NCI-H1105 (cell line): ENCODE measurements at regions not wholly inside any gene's neighbourhood (a gene's known extent, or its start where the extent isn't known, plus 50 kb on each side); places are given as distances from the start of the nearest gene placed in this dataset.
A peak's percentile ranks its signal among the peaks of the same experiment; 100 is the strongest.
"Not testable (repeated sequence)": the region's sequence is repeated elsewhere in the genome, so short reads cannot be mapped to it uniquely, and the experiment has no call there.

ENCODE experiments used
- DNase-seq: peaks from one replicate; lab custom pipeline; 2025; lab: John Stamatoyannopoulos, UW

DNA sequence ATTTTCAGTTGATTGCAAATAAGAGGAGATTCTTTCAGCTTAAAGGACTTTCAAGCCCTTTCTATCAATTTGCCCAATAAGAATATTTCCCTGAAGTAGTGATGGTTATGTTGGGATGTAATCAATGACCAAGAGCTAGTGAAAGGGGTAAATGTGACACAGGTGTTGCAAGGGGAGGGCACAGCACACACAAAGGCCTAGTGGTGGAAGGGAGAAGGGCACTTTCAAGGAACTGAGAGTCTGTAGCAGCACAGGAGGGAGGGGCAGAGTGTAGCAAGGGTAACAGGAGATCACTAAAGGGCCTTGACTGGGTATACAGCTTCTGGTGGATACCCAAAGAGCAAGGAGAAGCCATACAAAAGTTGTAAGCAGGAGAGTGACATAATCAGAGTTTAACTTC is 217.8 kb upstream of the ARHGEF26 start:
- no peak for DNase-seq

DNA sequence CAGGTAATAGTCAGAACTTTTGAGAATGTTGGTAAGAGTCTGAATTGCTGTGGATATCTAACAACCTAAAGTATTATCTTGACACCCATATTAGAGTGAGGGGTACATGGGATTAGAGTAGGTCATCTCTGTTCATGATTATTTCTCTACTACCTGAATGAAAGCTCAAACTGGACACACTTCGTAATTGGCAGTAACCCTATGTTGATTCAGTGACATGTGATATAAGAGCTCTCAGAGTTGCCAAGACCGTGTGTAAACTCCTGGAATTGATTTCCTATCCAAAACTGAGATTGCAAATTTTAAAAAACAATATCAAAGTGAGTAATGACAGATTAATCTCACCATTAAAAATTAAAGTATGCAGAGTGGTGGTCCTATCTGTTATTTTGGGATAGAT is 214.8 kb upstream of the ARHGEF26 start:
- DNase-seq, result no peak

DNA sequence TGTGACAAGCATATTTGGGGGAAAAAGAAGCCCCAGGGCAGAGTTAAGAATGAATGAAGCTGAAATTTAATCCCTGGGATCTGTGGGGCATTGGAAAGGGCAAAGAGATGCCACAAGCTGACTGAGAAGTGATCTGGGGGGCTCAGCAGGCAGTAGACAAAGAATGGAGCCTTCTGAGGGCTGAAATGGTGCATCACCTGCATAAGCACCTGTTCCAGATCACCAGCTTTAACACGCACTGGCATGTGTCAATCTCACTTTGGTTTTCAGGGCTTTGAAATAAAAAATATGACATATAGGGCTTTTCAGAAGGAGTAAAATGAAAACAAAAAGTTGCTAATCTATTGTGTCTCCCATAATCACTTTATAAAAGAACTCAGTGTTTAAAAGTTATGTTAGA is 210.8 kb upstream of the ARHGEF26 start:
- DNase-seq, result no peak

DNA sequence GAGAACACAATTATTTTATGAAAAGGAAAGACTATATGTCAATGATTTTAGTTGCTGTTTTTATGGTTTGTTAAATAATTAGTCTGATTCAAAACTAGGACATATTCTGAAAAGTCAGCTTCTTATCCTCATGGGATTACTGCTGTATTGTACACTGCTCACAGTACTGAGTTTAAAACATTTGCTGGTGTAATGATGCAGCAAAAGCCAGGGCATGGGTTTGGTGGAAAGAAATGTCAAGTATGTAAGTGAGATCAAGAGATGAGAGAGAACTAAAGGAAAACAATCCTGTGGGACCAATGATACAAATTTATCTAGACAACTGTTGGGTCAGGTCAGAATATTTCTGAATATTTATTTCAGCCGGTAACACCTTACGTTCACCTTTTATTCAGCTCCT is 210.1 kb upstream of the ARHGEF26 start:
- no peak for DNase-seq

DNA sequence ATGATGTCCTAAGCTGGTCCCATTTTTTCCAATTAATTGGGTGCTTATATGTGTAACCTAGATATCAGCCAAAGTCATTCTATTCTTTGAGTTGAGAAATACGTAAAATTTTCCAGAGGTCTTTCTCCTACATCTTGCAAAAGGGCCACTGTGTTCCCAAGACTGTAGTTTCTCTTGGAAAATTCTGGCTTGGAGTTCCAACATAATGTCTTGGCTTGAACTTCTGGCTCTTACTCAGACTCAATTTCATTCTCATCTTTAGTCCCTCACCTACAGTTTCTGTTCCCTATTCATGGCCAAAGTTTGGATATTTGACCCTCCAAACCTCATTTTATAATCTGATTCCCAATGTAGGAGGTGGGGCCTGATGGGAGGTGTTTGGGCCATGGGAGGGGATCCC is 201.4 kb upstream of the ARHGEF26 start:
- no peak for DNase-seq

DNA sequence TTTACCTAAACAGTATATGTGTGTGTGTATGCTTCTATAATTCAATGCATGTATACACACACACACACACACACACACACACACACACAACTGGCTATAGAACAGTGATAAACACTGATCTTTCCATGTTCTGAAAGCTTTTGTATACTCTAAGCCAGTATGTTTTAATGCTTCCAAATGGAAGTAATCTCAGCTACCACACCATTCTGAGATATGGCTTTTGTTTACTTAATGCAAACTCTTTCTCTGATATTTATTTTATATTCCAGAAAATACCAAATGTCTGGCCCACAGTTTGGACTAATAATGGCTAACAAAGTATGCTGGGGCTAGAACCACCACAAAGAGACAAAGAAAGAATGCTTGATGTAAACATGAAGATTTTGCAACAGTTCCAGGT is 199.4 kb upstream of the ARHGEF26 start:
- no peak for DNase-seq

DNA sequence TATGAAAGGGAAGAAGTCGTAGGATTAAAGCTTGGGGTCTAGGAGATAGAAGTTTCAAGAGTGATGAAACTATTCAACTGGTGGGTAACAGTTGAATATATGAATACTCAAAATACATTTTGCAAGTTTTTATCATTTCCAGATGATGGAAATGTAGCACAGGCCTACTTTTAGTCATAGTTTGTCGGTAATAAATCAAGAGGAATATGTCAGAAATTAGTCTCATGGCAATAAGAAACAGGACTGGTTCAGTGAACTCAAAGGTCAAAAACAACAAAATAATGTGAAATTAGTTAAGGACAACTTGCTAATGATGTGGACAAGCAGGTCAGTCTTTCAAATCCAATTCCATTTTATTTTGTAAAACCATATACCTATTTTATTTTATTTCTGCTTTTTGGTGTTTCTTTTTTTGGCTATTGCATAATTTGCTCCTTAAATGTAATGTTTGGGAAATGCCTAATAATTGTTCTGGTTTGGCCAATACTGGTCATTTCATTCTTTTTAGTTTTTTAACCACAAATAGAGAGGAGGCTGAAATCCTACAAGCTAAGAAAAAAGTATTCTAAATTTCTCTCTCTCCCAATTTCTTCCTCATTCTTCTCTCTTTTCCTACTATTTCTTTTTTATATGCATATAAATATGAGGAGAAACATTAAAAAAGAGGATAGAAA is 195.2 kb upstream of the ARHGEF26 start:
- DNase-seq, result no peak

DNA sequence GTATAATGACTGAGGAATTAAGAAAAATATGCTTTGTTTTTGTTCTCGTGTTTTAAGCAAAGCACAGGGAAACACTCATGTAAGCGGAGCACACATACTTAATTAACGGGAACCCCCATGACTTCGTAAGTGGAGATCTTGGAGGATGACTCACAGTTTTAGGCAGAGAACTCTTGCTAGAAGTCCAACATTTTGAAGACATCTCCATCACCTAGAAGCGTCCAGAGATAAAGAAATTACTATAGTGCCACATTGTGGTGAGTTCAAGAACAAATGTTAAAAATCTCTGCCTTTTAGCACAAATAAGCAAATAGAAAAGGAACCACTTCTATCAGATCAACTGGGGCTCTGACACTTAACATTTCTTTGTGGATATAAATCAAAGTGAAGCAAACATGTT is 194.1 kb upstream of the ARHGEF26 start:
- no peak for DNase-seq

DNA sequence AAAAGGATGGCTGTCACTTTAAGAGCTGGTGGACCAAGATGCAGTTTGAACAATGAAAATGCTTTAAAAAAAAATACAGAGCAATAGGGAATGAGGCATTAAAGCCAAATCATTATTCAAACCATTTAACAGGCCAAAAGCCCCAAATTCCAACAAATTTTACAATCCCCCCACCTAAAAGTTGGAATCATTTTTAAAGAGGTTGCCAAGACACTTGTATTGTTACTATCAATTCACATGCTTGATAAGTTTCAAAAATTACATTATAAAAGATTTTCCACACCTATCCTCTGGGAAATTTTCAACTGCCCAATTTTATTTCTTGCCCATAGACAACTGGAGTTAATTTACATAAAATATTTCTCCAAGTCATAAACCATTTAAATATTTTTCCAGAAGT is 192.3 kb upstream of the ARHGEF26 start:
- no peak for DNase-seq

DNA sequence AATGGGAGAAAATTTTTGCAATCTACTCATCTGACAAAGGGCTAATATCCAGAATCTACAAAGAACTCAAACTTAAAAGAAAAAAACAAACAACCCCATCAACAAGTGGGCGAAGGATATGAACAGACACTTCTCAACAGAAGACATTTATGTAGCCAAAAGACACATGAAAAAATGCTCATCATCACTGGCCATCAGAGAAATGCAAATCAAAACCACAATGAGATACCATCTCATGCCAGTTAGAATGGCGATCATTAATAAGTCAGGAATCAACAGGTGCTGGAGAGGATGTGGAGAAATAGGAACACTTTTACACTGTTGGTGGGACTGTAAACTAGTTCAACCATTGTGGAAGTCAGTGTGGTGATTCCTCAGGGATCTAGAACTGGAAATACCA is 187.7 kb upstream of the ARHGEF26 start:
- DNase-seq, result not testable (repeated sequence)

DNA sequence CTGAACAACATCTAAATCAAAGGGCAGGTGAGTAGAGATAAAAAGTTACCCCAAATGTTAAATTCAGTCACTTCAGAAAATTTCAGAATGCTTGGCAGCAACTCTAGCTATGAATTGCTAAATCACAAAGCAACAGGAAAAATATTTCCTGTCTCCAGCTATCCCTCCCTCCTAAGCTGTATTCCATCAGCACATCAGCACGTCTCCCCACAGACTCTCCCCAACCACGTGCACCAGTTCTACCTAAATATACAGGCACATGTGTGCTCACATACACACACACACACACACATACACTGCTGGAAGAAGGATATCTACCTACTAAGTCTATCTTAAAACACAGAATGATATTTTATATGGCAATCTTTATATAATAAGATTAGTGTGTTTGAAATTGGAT is 177.1 kb upstream of the ARHGEF26 start:
- DNase-seq, result no peak

DNA sequence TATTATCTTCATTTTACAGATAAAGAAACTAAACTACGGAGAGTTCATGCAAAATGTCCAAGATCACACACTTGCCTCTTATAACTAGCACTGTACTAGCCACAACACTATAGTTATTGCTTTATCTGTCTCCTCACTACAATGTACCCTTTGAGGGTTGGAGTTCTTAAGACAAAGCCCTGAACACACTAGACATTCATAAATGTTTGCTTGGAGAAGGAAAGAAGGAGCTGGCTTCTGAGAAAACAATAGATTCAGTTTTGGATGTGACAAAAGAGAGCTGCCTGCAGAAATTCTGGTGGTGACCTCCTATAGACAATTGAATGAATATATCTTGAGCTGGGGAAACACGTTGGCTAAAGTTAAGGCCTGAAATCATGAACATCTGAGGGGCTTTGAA is 169.9 kb upstream of the ARHGEF26 start:
- no peak for DNase-seq

DNA sequence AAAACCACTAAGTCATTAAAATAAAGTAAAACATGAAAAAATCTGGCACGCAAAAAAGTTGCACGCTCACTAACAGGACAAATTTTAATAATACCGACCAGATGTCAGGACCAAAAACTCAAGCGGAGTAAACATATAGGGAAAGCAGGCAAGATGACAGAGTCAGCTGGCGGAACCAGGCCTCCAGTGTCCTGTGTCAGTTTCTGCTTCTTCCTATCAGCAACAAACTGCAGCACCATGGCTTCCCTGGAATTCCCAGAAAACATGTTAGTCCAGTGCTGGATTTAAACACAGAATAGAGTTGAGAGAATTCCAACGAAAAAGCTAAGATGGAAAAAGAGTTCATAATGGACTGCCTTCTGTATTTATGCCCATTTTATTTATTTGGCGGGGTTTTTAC is 169.1 kb upstream of the ARHGEF26 start:
- DNase-seq, result no peak

DNA sequence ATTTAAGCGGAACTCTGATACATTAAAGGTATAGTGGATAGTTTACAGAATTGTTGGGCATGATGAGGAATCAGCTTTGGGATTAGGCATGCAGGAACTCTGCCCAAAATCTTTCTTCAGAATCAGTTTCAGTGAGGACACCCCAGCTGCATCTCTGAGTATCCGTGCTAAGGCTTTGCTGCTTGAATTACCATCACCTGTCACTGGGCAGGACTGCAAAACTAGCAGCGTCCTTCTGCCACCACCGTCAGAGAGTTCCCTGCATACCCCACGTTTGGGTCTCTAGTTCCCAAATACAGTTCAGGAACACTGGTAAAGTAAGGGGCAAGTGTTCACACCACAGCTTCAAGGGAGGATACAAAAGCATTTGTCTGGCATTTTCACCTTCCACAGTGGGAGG is 164.6 kb upstream of the ARHGEF26 start:
- DNase-seq, result no peak

DNA sequence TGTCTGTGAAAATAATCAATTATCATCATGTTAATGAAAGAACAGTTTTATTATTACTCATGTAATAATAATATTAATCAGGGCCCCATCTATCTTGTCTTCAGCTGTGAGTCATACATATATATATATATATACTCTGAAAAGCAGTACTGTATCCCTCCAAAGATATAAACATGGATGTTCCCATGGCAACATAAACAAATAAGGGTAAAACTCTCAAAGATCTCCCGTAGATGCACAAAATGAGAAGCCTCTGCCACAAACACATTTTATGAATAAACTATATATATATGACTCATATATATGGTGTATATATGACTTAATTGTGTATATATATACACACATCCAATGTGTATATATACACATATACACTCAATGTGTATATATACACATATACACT is 163.8 kb upstream of the ARHGEF26 start:
- no peak for DNase-seq

DNA sequence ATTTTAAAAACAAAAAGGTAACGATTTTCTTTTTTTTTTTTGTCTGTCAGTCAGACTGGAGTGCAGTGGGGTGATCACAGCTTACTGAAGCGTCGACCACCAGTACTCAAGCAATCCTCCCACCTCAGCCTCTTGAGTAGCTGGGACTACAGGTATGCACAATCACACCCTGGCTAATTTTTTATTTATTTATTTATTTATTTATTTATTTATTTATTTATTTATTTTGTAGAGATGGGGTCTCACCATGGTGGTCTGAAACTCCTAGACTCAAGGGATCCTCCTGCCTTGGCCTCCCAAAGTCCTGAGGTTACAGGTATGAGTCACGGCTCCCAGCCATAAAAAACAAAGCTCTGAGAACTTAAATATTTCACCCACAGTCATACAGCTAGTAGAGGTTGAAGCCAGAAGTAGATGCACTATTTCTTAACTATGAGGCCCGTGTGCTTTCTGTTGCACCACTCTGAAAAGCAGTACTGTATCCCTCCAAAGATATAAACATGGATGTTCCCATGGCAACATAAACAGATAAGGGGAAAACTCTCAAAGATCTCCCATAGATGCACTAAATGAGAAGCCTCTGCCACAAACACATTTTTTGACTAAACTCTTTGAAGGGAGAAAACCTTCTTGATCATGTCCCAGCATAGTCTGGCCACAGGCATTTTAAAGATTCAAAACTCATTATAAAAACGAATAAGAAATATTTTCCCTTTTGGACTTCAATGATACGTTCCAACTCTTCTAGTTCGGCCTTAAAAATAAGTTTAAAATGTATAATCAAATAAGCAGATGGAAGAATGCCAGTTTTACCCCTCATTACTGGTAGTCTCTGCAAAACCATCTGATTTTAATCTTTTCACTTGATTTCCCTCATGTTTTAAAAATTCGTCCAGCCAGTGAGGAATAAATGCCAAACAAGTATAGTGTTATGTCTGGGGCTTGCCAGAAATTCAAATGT is 162.3 kb upstream of the ARHGEF26 start:
- DNase-seq, result no peak

DNA sequence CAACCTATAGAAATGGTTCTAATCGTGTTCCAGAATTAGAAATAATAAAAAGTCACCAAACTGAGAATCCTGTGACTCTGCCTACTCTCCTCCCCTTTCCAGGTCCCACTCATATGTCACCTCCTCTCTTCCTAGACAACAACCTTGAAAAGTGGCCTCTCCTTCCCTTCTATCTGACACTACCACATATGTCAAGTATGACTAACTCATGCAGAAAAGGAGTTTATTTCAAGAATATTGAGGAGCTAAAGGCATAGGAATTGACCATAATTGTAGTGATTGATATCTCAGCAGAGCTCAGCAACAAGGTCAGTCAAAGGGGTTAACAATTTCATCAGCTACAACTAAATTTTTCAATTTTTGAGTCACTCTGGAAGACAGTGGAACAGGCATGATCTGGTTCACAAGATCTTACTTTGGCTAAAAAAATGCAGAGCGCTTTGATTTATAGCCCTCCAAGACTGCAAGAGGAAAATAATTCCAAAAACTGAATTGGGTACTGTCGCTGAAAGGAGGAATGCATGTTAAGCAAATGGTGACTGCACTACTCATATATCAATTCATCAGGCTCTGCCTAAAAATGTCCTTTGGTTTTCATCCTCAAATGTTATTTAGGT is 160.6 kb upstream of the ARHGEF26 start:
- DNase-seq, result no peak

DNA sequence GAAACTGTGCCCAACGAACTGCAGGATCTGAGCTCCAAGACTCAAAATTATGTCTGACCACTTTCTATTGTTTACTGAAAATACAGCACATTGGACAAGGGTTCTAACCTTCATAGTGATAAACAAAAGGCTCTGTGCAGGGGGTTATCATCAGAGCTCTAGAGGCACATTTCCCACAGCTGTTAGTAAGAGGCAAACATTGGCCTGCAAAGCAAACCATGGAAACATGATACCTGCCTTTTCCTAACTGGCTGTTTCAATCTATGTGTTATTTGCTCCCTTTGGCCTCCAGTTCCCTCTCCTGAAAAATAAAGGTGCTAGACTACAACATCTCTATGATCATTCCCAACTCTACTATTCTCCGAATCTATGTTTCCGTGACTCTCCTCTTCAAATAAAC is 159.7 kb upstream of the ARHGEF26 start:
- DNase-seq, result peak; percentile 69

DNA sequence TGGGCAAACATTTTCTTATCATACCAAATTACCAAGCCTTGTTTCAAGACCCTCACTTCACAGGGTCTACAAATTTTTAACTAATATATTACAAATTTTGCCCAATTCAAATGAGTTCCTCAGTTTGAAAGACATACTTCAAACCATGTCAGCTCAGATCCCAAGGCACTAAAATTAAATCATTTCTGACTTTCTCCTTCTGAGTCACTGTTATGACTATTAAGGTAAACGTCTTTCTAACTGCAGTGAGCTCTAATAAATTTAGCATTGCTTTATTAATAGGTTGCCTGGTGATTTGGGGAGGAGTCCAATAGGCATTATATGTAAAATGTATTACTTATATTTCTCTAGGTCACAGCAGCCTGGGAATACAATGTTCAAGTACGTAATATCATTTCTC is 158.2 kb upstream of the ARHGEF26 start:
- DNase-seq, result no peak

DNA sequence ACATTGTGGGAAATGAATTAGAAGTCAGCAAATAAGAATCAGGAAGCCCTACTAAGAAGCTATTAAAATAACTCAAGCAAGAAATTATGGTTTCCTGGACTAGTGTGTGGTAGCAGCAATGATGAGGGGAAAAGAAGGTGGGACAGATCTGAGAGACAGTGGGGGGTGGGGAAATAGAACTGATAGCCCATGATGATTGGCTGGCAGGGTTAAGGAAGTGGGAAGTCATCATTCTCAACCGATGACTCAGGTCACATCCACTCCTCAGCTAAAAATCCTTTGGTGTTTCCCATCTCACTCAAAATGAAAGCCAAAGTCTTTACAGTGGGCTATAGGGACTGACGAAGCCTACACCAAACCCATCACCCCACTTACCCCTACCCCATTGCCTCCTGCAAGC is 153.9 kb upstream of the ARHGEF26 start:
- no peak for DNase-seq

DNA sequence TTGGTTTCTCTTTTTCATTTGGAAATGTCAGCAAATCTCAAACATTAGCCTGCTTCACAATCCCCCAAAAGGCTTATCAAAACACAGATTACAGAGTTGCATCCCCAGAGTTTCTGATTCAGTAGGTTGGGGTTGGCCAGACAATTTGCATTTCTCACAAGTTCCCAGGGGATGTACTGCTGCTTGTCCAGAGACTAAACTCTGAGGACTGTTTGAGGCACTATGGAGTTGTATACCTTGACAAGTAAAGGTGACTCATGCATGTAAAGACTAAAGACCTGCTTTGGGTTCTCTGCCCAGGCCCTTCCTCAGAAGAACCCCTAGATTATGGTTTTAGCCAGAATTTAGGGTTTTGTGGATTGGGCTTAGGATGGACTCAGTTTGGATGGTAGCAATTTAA is 151.1 kb upstream of the ARHGEF26 start:
- no peak for DNase-seq

DNA sequence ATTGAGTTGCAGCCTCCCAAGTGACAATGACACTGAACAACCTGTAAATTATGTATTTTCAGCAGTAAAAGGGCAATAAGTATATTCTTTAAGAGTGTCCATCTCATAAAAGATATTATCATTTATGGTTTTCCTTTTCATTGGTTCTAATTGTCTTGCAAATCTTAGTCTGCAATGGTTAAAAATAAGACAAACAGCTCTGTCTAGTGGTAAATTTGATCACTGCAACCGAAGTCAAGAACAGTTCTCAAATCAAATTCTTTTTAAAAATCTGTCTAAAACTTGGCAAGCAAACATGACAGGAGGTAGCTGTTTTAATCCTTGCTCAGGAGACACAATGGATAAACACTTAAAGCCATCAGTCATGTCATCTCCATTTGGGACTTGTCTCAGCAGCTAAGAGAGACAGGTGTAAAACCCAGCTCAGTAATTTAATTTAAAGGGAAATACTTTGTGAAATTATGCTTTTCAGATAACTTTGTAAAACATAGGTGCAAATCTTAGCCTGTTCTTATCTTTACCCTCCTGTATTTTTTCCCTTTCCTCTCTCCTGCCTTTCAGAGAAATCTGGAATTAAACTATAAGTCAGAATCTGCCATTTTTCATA is 150.3 kb upstream of the ARHGEF26 start:
- peak; percentile 10 for DNase-seq

DNA sequence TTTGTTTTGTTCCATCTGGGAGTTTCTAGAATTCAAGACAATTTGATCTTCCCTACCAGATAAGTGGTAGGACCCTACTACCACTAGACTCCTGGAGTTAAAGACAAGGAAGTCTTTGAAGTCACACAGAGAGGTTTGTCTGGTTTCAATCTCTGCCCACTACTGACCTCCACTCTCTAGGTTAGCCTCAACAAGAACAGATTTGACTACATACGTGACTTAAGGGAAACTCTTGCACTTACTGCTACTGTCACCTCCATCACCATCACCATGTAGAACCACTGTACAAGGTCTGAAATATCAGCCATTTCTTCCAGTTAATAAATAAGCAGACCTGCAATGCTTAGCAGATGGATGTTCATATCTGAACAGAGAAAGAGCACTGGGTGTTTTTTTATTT is 148.3 kb upstream of the ARHGEF26 start:
- no peak for DNase-seq
